ENCODE measurements at regions not wholly inside any gene's neighbourhood (a gene's known extent, or its start where the extent isn't known, plus 50 kb on each side); places are given as distances from the start of the nearest gene placed in this dataset.

GRCh38 chr15:70488941-70489848 is 274.2 kb downstream of the UACA start:
- FAIRE-seq = no peak

DNA sequence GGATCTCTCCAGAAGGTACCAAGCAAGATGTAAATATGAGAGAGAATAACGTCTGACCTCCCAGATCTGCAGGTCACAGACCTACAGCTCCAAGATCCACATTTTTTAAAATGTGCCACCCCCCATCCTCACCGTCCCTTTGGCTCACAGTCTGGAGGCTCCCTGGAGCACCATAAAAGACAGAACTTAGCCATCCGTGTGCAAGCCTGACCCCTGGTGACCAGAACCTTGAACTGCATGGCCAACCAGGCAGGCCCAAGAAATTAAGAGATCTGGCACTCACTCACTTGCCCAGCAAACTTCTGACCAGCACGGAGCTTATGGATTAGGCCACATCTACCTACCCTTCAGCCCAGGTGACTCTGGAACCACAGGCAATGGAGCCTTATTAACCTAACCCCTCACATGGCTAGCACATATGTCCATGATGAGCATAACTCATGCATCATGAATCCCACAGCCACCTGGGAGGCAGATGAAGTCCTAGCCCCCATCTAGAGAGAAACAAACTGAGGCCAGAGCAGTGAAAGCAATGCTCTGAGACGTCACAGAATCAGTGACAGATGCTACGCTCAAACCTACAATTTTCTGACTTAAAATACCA is 275.3 kb downstream of the UACA start:
- FAIRE-seq = no peak

DNA sequence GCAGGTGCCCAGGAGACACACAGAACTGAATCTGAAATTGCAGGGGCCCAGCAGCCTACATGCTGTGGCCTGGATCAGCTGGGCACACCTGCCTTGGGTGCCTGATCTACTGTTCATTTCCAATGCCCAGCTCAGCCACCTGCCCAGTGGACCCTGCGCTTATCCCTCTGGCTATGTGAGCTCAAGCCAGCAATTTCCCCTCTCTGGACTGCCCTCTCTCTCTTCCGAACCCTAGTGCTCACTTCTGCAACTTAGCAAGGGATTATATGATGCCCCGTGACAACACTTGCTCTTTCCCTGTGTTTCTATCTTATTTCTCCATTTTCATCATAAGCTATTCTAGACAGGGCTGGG is 276.0 kb downstream of the UACA start:
- FAIRE-seq = no peak

GRCh38 chr15:70486451-70487386 is 276.6 kb downstream of the UACA start:
- no peak for FAIRE-seq

- no peak for FAIRE-seq
These were observed 277.3 kb downstream of the UACA start for GRCh38 chr15:70486012-70486411.

- no peak for FAIRE-seq
These were observed 278.4 kb downstream of the UACA start for GRCh38 chr15:70484993-70485392.

- FAIRE-seq = no peak
These were observed 279.8 kb downstream of the UACA start for GRCh38 chr15:70483513-70483912.

- FAIRE-seq = no peak
These were observed 283.0 kb downstream of the UACA start for GRCh38 chr15:70480196-70480856.

DNA sequence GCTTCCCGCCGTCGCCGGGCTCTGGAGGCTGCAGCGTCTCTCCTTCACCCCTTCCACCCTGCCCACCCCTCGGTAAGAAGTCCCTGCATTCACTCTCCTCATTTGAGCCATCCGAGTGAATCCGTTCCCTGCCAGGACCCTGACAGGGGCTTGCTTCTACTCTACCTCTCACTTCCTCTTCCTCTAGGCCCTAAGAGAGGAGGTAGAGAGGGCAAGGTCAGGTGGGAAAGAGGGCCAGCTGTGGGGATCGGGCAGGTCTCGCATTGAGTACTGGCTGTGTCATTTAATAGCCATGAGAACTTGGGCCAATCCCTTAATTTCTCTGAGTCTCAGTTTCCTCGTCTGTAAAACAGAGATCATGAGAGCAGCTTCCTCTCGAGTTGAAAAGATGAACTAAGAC is 283.6 kb downstream of the UACA start:
- no peak for FAIRE-seq

DNA sequence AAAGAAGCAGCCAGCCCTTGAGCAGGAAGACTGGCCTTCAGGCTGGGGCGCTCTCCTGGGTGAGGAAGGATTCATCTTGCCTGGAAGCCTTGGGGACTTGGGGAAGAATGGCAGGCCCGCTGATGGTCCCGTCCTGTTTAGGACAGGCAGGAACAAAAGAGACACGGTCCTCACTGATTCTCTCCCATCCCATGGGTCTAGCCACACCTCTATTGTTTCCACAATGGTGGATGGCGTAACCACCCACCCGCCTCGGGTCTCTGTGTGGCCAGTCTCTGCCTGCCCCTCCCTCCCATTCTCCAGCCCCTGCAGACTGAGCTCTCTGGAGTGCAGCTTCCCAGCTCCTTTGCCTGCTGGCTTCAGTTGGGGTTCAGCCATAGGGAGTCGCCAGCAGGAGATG is 284.3 kb downstream of the UACA start:
- no peak for FAIRE-seq

DNA sequence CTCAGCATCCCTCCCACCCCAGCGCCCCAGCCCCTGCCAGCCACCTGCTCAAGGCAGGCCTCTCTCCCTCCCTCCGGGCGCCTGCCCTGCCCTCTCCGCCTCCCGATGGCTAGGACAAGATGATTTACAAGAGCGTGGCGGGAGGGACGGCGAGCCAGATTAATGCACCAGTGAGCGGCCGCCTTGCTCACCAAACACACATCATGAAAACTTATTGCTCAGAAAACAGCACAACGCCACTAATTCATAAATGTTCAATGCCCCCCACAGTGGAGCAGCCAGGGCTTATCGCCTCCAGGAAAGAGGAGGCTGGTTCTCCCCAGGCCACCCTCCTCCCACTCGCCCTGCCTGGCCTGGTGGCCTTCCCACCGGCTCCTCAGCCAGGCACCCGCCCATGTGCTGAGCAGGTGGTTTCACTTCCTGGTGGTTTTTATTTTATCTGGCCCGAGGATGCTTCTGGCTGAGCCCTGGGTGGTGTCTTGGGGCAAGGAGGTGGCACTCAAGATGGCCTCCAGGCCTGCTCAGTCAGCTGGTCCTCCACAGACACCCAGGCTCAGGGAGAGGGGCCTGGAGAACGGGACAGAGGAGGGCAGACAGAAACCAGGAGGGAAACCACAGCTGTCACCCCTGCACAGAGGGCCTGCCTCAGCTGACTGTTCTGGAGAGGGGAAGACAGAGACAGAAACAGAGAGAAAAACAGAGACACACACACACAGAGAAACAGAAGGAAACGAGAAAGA is 284.9 kb downstream of the UACA start:
- FAIRE-seq = no peak

DNA sequence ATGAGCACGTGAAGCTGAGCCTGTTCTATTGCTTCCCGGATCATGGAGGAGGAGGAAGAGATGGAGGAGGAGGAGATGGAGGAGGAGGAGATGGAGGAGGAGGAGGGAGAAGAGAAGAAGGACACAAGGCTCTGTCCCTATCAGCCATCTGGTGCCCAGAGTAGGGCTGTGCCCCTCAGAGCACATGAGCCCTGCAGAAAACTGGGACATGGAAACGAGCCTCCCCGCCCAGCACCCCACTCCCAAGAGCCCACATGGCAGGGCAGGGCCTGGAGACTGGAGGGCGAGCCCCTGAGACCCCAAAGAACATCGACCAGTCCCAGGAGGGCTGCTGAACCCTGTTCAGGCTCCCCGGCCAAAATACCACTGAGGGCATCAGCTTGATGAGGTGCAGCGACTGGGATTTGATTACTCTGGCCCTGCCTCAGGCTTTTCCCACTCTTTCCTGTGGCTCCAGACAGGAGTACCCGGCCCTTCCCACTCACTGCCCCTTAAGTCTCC is 285.6 kb downstream of the UACA start:
- FAIRE-seq = no peak

DNA sequence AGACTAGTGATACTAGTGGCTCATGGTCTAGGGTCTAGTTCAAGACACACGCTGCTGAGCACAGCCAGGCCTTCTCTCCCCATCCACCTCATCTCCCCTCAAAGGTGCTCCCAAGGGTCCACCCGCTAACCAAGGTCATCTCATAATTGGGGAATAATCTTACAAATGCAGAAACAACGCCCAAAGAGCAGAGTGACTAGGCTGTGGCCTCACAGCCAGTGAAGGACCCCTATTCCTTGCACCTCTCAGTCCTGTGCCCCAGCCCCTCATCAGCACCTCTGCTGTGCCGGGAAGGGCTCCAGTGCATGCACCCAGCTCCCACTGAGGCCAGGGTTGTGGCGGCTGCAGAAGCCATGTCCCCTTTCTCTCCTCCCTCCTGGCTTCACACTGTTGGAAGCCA is 286.9 kb downstream of the UACA start:
- FAIRE-seq = no peak

- no peak for FAIRE-seq
These were observed 287.4 kb downstream of the UACA start for GRCh38 chr15:70475921-70476320.

DNA sequence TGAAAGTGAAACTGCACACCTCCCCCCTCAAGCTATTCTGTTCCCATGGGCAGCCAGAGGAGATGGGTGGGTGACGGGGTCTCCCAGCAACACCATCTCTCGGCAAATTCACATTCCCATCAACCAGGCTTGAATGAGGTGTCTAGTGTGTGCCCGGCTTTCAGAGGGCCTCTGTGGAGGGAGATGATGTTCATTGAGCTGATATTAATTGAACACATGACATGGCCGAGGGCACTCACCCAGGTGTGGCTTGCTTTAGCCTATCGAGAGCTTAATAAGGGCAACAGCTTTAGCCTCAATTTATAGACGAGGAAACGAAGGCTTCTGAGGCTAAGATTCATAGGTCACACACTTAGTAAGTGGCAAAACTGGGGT is 288.0 kb downstream of the UACA start:
- no peak for FAIRE-seq

- no peak for FAIRE-seq
These were observed 288.6 kb downstream of the UACA start for GRCh38 chr15:70474471-70475406.

DNA sequence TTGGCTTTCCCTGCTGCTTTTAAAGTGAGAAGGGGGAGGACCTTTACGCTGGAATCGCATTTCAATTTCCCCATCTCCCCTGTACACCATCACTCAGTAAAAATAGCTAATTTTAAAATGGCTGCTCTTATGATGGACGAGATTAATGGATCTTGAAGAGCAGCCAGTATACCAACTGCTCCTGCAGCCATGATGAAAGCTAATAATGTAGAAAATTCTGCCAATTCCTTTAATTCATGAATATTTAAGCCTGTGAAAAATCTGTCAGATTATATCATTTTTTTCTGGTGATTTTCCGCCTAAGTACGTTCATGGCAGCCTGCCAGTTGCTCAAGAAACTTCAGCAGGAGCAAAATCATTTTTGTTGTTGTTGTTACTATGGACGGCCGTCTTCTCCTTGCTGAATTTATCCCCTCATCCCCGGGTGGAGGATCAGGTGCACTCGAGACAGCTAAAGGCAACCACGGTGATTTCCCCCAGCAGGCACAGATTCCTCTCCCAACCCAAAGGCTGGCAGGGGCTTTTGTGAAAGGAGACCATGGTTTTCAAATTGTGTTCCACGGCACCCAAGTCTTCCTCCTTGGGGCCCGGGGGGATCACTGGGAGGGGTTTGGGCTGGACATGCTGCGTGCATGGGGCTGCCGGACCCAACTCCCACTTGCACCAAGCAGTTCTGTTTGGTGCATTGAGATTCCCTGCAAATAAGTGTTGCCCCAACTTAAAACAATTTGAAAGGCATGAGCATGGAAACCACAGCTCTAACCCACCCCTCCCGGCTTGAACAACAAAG is 289.6 kb downstream of the UACA start:
- no peak for FAIRE-seq

DNA sequence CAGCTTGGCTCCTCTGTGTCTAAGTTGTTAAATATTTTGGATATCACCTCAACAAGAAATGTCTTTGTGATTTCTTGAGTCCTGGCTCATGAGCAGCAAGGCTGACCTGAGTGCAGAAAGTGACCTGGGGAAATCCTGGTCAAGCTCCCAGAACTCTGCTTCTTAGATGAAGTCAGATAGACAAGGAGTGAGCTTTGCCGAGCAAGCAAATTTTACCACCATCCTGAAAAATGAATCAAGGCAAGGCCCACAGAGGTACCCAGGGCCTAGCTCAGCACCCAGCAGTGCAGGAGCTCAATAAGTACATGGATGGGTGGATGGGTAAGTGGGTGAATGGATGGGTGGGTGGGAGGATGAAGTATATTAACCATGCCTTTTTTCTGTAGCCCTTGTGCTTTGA is 291.8 kb downstream of the UACA start:
- FAIRE-seq = no peak

GRCh38 chr15:70470556-70471191 is 292.7 kb downstream of the UACA start:
- no peak for FAIRE-seq
